Common myeloid progenitor, CD34-positive (primary cell): ENCODE measurements at regions not wholly inside any gene's neighbourhood (a gene's known extent, or its start where the extent isn't known, plus 50 kb on each side); places are given as distances from the start of the nearest gene placed in this dataset.

Experiments
- CTCF ChIA-PET: fragments of 350-600 bp; sonication (Branson Sonifier 250); formaldehyde crosslinking; loops from one replicate; lab custom pipeline; 2021; ENCODE audit warnings: antibody characterized with exemption; lab: Charles Lee
- POLR2A ChIA-PET: fragments of 350-600 bp; sonication (Branson Sonifier 250); formaldehyde crosslinking; loops from one replicate; lab custom pipeline; 2021; ENCODE audit warnings: antibody characterized with exemption; lab: Charles Lee
- DNase-seq, 3 donors: peaks; one replicate each; pipeline versions ENCODE4 v3.0.0 to v3.0.0-alpha.2; 2013
- H3K27ac ChIP-seq, 2 experiments: 1 replicate in 1 of 2; 2 replicates in 1 of 2; pipeline ENCODE4 v1.7.0; 2013; ENCODE audit warnings: inconsistent platforms in 2 of 2, low read length in 2 of 2, mild to moderate bottlenecking in 2 of 2, low read depth in 1 of 2, moderate library complexity in 1 of 2; ENCODE audit not compliant: severe bottlenecking in 2 of 2, insufficient read depth in 1 of 2, poor library complexity in 1 of 2
- H3K27me3 ChIP-seq, 5 experiments: replicated peaks in 2 of 5; 1 replicate in 3 of 5; 2 replicates in 2 of 5; pipeline versions ENCODE4 v1.6.1 to v1.7.0; 2013; ENCODE audit warnings: low read length in 4 of 5, mild to moderate bottlenecking in 2 of 5, moderate library complexity in 2 of 5, inconsistent platforms in 1 of 5; ENCODE audit not compliant: insufficient read depth in 5 of 5, control insufficient read depth in 4 of 5
- H3K36me3 ChIP-seq, 4 experiments: 1 replicate in 2 of 4; 2 replicates in 2 of 4; pipeline versions ENCODE4 v1.6.1 to v1.7.0; 2013; ENCODE audit warnings: low read length in 3 of 4, control low read depth in 1 of 4, mild to moderate bottlenecking in 1 of 4; ENCODE audit not compliant: control insufficient read depth in 4 of 4, insufficient read depth in 4 of 4
- H3K4me1 ChIP-seq, 4 experiments: 1 replicate in 3 of 4; 2 replicates in 1 of 4; pipeline versions ENCODE4 v1.6.1 to v1.7.1; 2013; ENCODE audit warnings: low read length in 3 of 4, mild to moderate bottlenecking in 3 of 4, control low read depth in 1 of 4, inconsistent platforms in 1 of 4, moderate library complexity in 1 of 4; ENCODE audit not compliant: control insufficient read depth in 4 of 4, insufficient read depth in 4 of 4; ENCODE audit errors: control extremely low read depth in 1 of 4
- H3K4me3 ChIP-seq, 7 experiments: 1 replicate in 4 of 7; 2 replicates in 3 of 7; pipeline versions ENCODE4 v1.5.1 to v1.7.0; 2013; ENCODE audit warnings: mild to moderate bottlenecking in 7 of 7, low read length in 6 of 7, moderate library complexity in 6 of 7, inconsistent platforms in 2 of 7, low read depth in 2 of 7, control low read depth in 1 of 7; ENCODE audit not compliant: insufficient read depth in 4 of 7, control insufficient read depth in 1 of 7; ENCODE audit errors: extremely low read depth in 1 of 7
- H3K9me3 ChIP-seq, 5 experiments: 1 replicate in 4 of 5; 2 replicates in 1 of 5; pipeline versions ENCODE4 v1.6.1 to v1.7.1; 2013; ENCODE audit warnings: low read length in 4 of 5, mild to moderate bottlenecking in 2 of 5, inconsistent platforms in 1 of 5, low read depth in 1 of 5, moderate library complexity in 1 of 5; ENCODE audit not compliant: control insufficient read depth in 4 of 5, insufficient read depth in 2 of 5; ENCODE audit errors: control extremely low read depth in 1 of 5
- WGBS: methylation state at CpG from one replicate; pipeline ENCODE4 v1.1.5; 2013; ENCODE audit not compliant: insufficient coverage; 5-methylcytosine and 5-hydroxymethylcytosine counted together

DNA sequence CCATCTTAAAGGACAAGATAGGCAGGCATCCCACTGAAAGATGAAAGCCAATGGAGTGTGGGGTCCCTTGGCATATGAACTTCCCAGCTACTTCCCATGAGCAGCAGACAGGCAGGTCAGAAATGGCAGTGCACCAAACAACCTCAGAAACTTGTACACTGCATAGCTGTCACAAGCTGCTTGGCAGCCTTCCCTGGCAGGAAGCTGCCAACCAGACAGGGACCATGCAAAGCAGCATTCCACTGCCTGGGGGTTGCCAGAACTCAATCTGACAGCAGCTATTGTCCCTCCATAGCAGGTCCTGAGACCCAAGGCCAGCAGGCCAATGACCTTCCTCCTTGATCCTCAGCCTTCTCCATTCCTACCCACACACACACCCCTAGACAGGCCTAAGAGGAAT is 139.5 kb downstream of the PLCE1 start:
- Histone ChIP-seq H3K36me3 (no peaks in the 10 kb centered on the region), H3K27ac (no peak overlapping the region), H3K4me1 (no peaks in the 10 kb centered on the region), H3K9me3 (no peaks in the 10 kb centered on the region), H3K4me3 (no peak overlapping the region), H3K27me3 (peaks cover 0 to 1% (median 0%) of the 10 kb centered on the region in 5 experiments)
- ChIA-PET CTCF (no interaction called here), POLR2A (no interaction called here)
- no peak for DNase-seq

DNA sequence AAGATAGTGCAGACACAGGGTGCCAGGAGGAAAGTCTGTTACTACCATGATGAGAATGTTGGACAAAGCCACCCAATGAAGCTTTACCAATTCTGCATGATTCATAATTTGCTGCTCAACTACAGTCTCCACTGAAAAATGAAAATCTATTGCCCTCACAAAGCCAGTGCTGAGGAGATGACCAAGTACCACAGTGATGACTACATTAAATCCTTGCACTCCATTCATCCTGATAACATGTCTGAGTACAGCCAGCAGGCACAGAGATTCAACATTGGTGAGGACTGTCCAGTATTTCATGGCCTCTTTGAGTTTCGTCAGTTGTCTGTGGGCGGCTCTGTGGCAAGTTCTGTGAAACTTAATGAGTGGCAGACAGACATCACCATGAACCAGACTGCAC is 144.0 kb downstream of the PLCE1 start:
- Histone ChIP-seq H3K4me3 (no peak overlapping the region), H3K27ac (no peak overlapping the region), H3K27me3 (peaks cover 0 to 4% (median 0%) of the 10 kb centered on the region in 5 experiments), H3K36me3 (no peaks in the 10 kb centered on the region), H3K9me3 (no peaks in the 10 kb centered on the region), H3K4me1 (no peaks in the 10 kb centered on the region)
- ChIA-PET POLR2A (no interaction called here), CTCF (no interaction called here)
- 80% methylated on average over 2 of the region's 2 CpGs for WGBS
- no peak for DNase-seq

DNA sequence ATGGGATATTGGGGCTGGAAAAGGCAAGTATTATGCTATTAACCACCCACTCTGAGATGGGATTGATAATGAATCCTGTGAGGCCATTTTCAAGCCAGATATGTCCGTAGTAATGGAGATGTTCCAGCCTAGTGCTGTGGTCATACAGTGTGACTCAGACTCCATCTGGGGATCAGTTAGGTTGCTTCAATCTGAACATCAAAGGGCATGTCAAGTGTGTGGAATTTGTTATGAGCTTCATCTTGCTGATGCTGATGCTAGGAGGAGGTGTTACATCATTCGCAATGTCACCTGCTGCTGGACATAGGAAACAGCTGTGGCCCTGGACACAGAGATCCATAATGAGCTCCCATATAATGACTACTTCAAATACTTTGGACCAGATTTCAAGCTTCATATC is 144.7 kb downstream of the PLCE1 start:
- H3K4me1 ChIP-seq = no peaks in the 10 kb centered on the region
- CTCF ChIA-PET = no interaction called here
- 100% methylated on average over 1 of the region's 2 CpGs for WGBS

DNA sequence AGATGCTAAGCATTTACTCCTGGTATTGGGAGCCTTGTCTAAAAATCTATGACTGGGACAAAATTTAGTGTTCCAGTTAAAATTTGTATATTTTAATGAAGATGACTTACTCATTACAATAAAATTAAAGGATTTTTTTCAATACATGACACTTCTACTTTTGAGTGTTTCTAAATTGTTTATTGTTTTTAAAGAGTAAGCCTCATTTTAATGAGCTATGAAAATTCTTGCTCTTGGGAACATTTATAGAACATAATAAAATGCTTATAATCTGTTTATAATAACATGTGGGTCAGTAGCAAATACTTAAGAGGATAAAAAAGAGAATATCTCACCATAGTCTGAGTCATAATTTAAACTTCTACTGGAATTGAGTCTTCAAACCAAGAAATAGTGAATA is 149.5 kb downstream of the PLCE1 start:
- ChIA-PET CTCF (no interaction called here), POLR2A (no interaction called here)
- no peak overlapping the region for H3K4me3 ChIP-seq
- H3K27me3 ChIP-seq = peaks cover 0 to 7% (median 0%) of the 10 kb centered on the region in 5 experiments
- H3K9me3 ChIP-seq = peaks cover 0 to 9% (median 0%) of the 10 kb centered on the region in 5 experiments
- DNase-seq = no peak
- H3K27ac ChIP-seq = no peak overlapping the region
- H3K4me1 ChIP-seq = no peaks in the 10 kb centered on the region
- no peaks in the 10 kb centered on the region for H3K36me3 ChIP-seq

More for the DNA sequence above, 144.7 kb downstream of the PLCE1 start:
- POLR2A ChIA-PET = no interaction called here
- Histone ChIP-seq H3K36me3 (no peaks in the 10 kb centered on the region), H3K27me3 (peaks cover 0 to 4% (median 0%) of the 10 kb centered on the region in 5 experiments), H3K27ac (no peak overlapping the region), H3K9me3 (no peaks in the 10 kb centered on the region), H3K4me3 (no peak overlapping the region)
- DNase-seq = no peak

DNA sequence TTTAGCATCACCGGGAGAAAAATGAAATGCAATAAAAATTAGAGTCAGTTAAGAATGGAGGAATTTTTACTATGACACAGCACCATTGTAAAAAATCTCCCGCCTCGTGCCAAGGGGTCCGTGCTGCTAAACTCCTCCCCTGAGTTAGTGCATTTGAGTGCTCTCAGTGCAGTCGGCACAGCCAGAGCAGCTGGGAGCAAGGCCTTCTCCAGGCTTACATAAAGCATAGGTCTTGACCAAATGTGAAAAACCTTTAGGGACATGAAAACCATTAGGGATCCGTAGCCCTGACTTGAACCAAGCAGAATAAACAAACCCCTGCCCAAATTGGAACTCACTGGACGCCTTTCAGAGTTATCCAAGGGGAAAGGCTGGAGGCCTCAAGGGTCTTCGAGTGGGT is 152.6 kb downstream of the PLCE1 start:
- CTCF ChIA-PET = no interaction called here
- 98% methylated on average over 7 of the region's 8 CpGs for WGBS
- H3K4me3 ChIP-seq = no peak overlapping the region
- DNase-seq = no peak
- H3K4me1 ChIP-seq = no peaks in the 10 kb centered on the region
- no peaks in the 10 kb centered on the region for H3K36me3 ChIP-seq
- H3K27ac ChIP-seq = no peak overlapping the region
- POLR2A ChIA-PET = no interaction called here
- peaks cover 0 to 3% (median 0%) of the 10 kb centered on the region in 5 experiments for H3K27me3 ChIP-seq
- peaks cover 0 to 9% (median 0%) of the 10 kb centered on the region in 5 experiments for H3K9me3 ChIP-seq

DNA sequence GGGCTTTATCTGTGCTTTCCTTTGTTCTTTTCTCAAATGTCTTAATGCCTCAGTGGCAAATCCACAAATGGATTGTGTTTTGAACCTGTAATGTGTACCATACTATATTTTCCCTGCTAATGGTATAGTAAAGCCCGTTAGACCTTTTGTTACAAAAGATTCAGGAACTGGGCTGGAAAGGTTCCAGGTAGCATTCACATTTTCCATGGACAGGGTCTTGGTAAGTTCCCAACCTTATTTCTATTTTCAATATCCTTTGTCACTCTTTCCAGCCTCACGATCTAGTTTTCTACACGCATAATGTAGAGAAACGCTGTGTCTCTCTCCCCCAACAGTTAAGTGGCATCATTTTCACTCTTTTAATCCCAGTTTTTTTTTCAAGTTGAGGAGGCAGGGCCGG is 153.0 kb downstream of the PLCE1 start:
- DNase-seq = no peak
- no peaks in the 10 kb centered on the region for H3K4me1 ChIP-seq
- H3K27ac ChIP-seq = no peak overlapping the region
- no peak overlapping the region for H3K4me3 ChIP-seq
- 100% methylated on average over 4 of the region's 5 CpGs for WGBS
- peaks cover 0 to 9% (median 0%) of the 10 kb centered on the region in 5 experiments for H3K9me3 ChIP-seq
- no peaks in the 10 kb centered on the region for H3K36me3 ChIP-seq
- CTCF ChIA-PET = no interaction called here
- peaks cover 0 to 3% (median 0%) of the 10 kb centered on the region in 5 experiments for H3K27me3 ChIP-seq
- POLR2A ChIA-PET = no interaction called here

DNA sequence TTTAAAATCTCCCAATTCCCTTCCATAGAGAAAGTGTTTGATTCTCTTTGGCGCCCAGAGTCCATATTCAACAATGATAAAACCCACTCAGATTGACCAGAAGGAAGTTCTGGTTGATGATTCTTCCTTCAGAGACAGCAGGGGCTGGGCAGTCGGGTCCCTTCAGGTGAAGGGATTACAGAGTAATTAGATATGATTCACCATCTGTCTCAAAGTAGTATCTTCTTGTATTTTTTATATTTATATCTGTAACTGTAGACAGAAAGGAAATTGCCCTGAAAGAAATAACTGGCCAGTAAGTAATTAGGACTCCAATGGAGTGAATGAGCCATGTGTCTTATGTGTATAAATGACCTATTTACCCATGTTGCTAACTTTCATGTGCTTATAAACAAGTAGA is 156.0 kb downstream of the PLCE1 start:
- H3K4me1 ChIP-seq = no peaks in the 10 kb centered on the region
- ChIA-PET POLR2A (no interaction called here), CTCF (no interaction called here)
- H3K4me3 ChIP-seq = no peak overlapping the region
- no peaks in the 10 kb centered on the region for H3K36me3 ChIP-seq
- DNase-seq = no peak
- peaks cover 0 to 9% (median 0%) of the 10 kb centered on the region in 5 experiments for H3K9me3 ChIP-seq
- H3K27me3 ChIP-seq = peaks cover 0 to 2% (median 0%) of the 10 kb centered on the region in 5 experiments
- H3K27ac ChIP-seq = no peak overlapping the region
- WGBS = no CpG with 5 or more reads among the region's 2 CpGs
